ENCODE measurements at regions not wholly inside any gene's neighbourhood (a gene's known extent, or its start where the extent isn't known, plus 50 kb on each side); places are given as distances from the start of the nearest gene placed in this dataset.

- no peak for TF ChIP-seq CTCF (IDR thresholded peaks at IDR 0.05; ENCODE audit: extremely low read depth, low read depth, low read length)
- no peaks in the 10 kb centered on the region for H3K27me3 ChIP-seq (ENCODE audit: insufficient read depth, low read length)
- no peak overlapping the region for H2AFZ ChIP-seq (ENCODE audit: low read length)
- no peak for DNase-seq (ENCODE audit: insufficient read length, low spot score, missing footprints)
- no peak overlapping the region for H3K27ac ChIP-seq (ENCODE audit: low read depth, low read length)
- no peaks in the 10 kb centered on the region for H3K4me1 ChIP-seq (ENCODE audit: insufficient read depth, low read length)
- no peak overlapping the region for H3K4me3 ChIP-seq (ENCODE audit: insufficient read depth, low read length)
- no peaks in the 10 kb centered on the region for H3K79me2 ChIP-seq (ENCODE audit: insufficient read depth, low read length)
- no peak overlapping the region for H3K4me2 ChIP-seq (ENCODE audit: insufficient read depth, low read length)
- H4K20me1 ChIP-seq (ENCODE audit: insufficient read depth, low read length), result no peaks in the 10 kb centered on the region
- H3K36me3 ChIP-seq (ENCODE audit: insufficient read depth, low read length), result no peaks in the 10 kb centered on the region
- H3K9me3 ChIP-seq (ENCODE audit: low read depth, low read length), result no peaks in the 10 kb centered on the region
These were observed 339.6 kb downstream of the UQCRFS1 start for GRCh38 chr19:28873301-28873700.

GRCh38 chr19:28871099-28871725 is 341.7 kb downstream of the UQCRFS1 start:
- Histone ChIP-seq H3K4me3 (ENCODE audit: insufficient read depth, low read length) (no peak overlapping the region), H3K9me3 (ENCODE audit: low read depth, low read length) (no peaks in the 10 kb centered on the region), H3K27ac (ENCODE audit: low read depth, low read length) (no peak overlapping the region), H3K79me2 (ENCODE audit: insufficient read depth, low read length) (no peaks in the 10 kb centered on the region), H3K36me3 (ENCODE audit: insufficient read depth, low read length) (no peaks in the 10 kb centered on the region), H3K4me2 (ENCODE audit: insufficient read depth, low read length) (no peak overlapping the region), H4K20me1 (ENCODE audit: insufficient read depth, low read length) (no peaks in the 10 kb centered on the region), H3K27me3 (ENCODE audit: insufficient read depth, low read length) (no peaks in the 10 kb centered on the region), H2AFZ (ENCODE audit: low read length) (no peak overlapping the region), H3K4me1 (ENCODE audit: insufficient read depth, low read length) (no peaks in the 10 kb centered on the region)
- no peak for TF ChIP-seq CTCF (IDR thresholded peaks at IDR 0.05; ENCODE audit: extremely low read depth, low read depth, low read length)
- no peak for DNase-seq (ENCODE audit: insufficient read length, low spot score, missing footprints)

- no peak for TF ChIP-seq CTCF (IDR thresholded peaks at IDR 0.05; ENCODE audit: extremely low read depth, low read depth, low read length)
- DNase-seq (ENCODE audit: insufficient read length, low spot score, missing footprints), result no peak
- Histone ChIP-seq H3K9me3 (ENCODE audit: low read depth, low read length) (no peaks in the 10 kb centered on the region), H3K4me3 (ENCODE audit: insufficient read depth, low read length) (no peak overlapping the region), H3K36me3 (ENCODE audit: insufficient read depth, low read length) (no peaks in the 10 kb centered on the region), H3K79me2 (ENCODE audit: insufficient read depth, low read length) (no peaks in the 10 kb centered on the region), H3K4me2 (ENCODE audit: insufficient read depth, low read length) (no peak overlapping the region), H3K4me1 (ENCODE audit: insufficient read depth, low read length) (no peaks in the 10 kb centered on the region), H2AFZ (ENCODE audit: low read length) (no peak overlapping the region), H3K27me3 (ENCODE audit: insufficient read depth, low read length) (no peaks in the 10 kb centered on the region), H4K20me1 (ENCODE audit: insufficient read depth, low read length) (no peaks in the 10 kb centered on the region), H3K27ac (ENCODE audit: low read depth, low read length) (no peak overlapping the region)
These were observed 343.5 kb downstream of the UQCRFS1 start for GRCh38 chr19:28869459-28869858.

- Histone ChIP-seq H3K9me3 (ENCODE audit: low read depth, low read length) (no peaks in the 10 kb centered on the region), H3K27ac (ENCODE audit: low read depth, low read length) (no peak overlapping the region), H3K4me3 (ENCODE audit: insufficient read depth, low read length) (no peak overlapping the region), H3K4me2 (ENCODE audit: insufficient read depth, low read length) (no peak overlapping the region), H3K27me3 (ENCODE audit: insufficient read depth, low read length) (no peaks in the 10 kb centered on the region), H2AFZ (ENCODE audit: low read length) (no peak overlapping the region), H3K4me1 (ENCODE audit: insufficient read depth, low read length) (no peaks in the 10 kb centered on the region), H3K36me3 (ENCODE audit: insufficient read depth, low read length) (no peaks in the 10 kb centered on the region), H4K20me1 (ENCODE audit: insufficient read depth, low read length) (no peaks in the 10 kb centered on the region), H3K79me2 (ENCODE audit: insufficient read depth, low read length) (no peaks in the 10 kb centered on the region)
- no peak for DNase-seq (ENCODE audit: insufficient read length, low spot score, missing footprints)
- TF ChIP-seq CTCF (IDR thresholded peaks at IDR 0.05; ENCODE audit: extremely low read depth, low read depth, low read length), result no peak
These were observed 344.1 kb downstream of the UQCRFS1 start for GRCh38 chr19:28868836-28869235.

Measured in osteoblast (primary cell).